ENCODE measurements at regions not wholly inside any gene's neighbourhood (a gene's known extent, or its start where the extent isn't known, plus 50 kb on each side); places are given as distances from the start of the nearest gene placed in this dataset.

DNA sequence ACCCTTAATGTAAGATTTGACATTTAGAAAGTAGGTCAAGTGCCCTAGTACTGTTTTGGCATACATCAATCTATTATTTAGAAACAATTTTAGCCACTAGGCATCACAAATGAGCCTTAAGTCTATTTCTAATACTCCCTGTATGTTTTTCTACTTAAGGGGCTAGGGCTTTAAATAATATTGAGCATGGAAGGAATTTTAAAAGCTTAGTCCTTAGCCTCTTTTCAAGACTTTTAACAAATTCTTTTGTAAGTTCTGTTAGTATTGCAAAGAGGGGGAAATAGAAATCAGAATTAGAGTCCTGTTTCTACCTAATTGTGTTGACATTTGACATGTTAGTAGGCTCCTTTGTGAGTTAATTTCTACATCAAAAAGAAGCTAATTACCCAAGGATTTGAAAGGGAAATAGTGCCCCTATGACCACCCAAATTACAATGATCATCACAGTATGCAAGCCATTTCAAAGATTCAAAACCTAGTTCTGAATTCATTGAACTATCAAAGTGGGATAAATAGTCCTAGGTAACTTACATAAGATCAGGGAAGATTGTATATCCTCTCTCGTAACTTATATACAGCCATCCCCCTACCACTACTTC is 647.8 kb upstream of the ACO1 start:
- no peaks in the 10 kb centered on the region for H3K36me3 ChIP-seq
- H3K27ac ChIP-seq: no peak overlapping the region
- H3K27me3 ChIP-seq: no peaks in the 10 kb centered on the region
- no peak for DNase-seq
- intact Hi-C loops (cut with DNase I): no loop called here
- WGBS, 2 donors: 96% methylated on average over 1 of the region's 1 CpG
- no peaks in the 10 kb centered on the region for H3K9me3 ChIP-seq
- H3K4me3 ChIP-seq (replicated peaks in 1 of 3): no peak overlapping the region
- TF ChIP-seq, protein P1, sequence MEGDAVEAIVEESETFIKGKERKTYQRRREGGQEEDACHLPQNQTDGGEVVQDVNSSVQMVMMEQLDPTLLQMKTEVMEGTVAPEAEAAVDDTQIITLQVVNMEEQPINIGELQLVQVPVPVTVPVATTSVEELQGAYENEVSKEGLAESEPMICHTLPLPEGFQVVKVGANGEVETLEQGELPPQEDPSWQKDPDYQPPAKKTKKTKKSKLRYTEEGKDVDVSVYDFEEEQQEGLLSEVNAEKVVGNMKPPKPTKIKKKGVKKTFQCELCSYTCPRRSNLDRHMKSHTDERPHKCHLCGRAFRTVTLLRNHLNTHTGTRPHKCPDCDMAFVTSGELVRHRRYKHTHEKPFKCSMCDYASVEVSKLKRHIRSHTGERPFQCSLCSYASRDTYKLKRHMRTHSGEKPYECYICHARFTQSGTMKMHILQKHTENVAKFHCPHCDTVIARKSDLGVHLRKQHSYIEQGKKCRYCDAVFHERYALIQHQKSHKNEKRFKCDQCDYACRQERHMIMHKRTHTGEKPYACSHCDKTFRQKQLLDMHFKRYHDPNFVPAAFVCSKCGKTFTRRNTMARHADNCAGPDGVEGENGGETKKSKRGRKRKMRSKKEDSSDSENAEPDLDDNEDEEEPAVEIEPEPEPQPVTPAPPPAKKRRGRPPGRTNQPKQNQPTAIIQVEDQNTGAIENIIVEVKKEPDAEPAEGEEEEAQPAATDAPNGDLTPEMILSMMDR (IDR thresholded peaks at IDR 0.05): no peak
- TF ChIP-seq POLR2A (IDR thresholded peaks at IDR 0.05): no peak
- peaks cover 0 to 2% of the 10 kb centered on the region in 2 donors for H3K4me1 ChIP-seq

DNA sequence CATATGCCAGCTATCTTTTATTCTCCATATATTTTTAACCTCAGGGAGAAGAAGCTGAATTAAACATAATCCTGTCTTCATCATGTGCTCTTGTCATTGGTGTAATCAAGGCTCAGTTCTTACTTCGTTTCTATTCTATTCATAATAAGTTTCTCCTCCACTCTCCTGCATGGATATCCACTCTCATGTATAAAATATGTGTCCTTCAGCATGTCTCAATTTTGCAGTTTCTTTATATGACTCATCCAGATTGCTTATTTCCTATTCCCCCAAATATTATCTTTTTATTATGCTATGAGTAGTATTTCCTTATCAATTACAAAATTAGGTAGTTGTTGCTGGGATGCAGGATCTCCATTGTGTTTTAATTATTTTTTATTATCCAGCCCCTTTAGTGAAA is 643.7 kb upstream of the ACO1 start:
- Histone ChIP-seq H3K9me3 (no peaks in the 10 kb centered on the region), H3K27me3 (no peaks in the 10 kb centered on the region), H3K36me3 (no peaks in the 10 kb centered on the region), H3K27ac (no peak overlapping the region), H3K4me3 (replicated peaks in 1 of 3) (no peak overlapping the region), H3K4me1 (peaks cover 0 to 2% of the 10 kb centered on the region in 2 donors)
- WGBS, 2 donors: 83 to 88% methylated on average over 1 of the region's 1 CpG
- DNase-seq: no peak
- no peak for TF ChIP-seq POLR2A (IDR thresholded peaks at IDR 0.05)
- TF ChIP-seq, protein P1 (IDR thresholded peaks at IDR 0.05): no peak
- intact Hi-C loops (cut with DNase I): no loop called here

DNA sequence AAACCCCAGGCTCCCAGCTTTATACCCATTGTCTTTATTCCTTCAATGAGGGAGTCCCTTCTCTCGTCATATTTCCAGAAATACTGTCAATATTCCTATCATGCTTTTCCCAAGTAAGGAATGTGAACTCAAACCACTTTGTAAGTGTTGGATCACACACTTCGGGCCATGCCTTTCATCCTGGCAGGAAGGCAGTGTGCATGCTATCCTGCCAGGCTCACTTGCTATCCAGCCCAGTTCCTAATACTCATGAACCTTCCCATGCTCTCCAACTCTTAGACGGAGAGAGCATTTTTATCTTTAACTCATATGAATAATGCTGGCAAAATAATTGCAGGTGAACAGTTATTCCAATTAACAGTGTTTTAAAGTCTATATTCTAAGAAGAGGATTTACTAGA is 639.9 kb upstream of the ACO1 start:
- no peaks in the 10 kb centered on the region for H3K4me1 ChIP-seq
- no peak overlapping the region for H3K4me3 ChIP-seq (replicated peaks in 1 of 3)
- TF ChIP-seq POLR2A (IDR thresholded peaks at IDR 0.05): no peak
- TF ChIP-seq, protein P1 (IDR thresholded peaks at IDR 0.05): no peak
- no peaks in the 10 kb centered on the region for H3K27me3 ChIP-seq
- H3K9me3 ChIP-seq: no peaks in the 10 kb centered on the region
- no peaks in the 10 kb centered on the region for H3K36me3 ChIP-seq
- H3K27ac ChIP-seq: no peak overlapping the region
- intact Hi-C loops (cut with DNase I): no loop called here
- DNase-seq: no peak
- WGBS, 2 donors: 84 to 89% methylated on average over 3 of the region's 3 CpGs

DNA sequence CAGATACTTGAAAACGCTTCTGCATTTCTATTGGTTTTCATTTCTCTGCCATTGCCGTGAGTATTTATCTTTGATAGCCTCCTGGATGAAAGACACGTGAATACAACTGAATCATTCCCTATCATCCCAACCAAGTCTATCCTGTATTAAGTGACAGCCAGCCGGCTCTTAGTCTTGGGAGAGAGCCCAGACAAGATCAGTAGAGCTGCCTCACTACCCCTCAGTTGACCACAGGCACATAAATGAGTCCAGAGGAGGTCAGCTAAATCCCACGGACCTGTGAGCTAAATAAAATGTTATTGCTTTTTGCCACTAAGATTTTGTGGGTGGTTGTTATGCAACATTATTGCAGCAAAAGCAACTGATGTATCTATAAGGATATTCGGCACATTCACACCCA is 639.0 kb upstream of the ACO1 start:
- Histone ChIP-seq H3K4me3 (replicated peaks in 1 of 3) (no peak overlapping the region), H3K9me3 (no peaks in the 10 kb centered on the region), H3K27me3 (no peaks in the 10 kb centered on the region), H3K27ac (no peak overlapping the region), H3K36me3 (no peaks in the 10 kb centered on the region), H3K4me1 (no peaks in the 10 kb centered on the region)
- intact Hi-C loops (cut with DNase I): no loop called here
- 76% methylated on average over 6 of the region's 6 CpGs for WGBS, 2 donors
- TF ChIP-seq, protein P1 (IDR thresholded peaks at IDR 0.05): no peak
- no peak for TF ChIP-seq POLR2A (IDR thresholded peaks at IDR 0.05)
- no peak for DNase-seq

DNA sequence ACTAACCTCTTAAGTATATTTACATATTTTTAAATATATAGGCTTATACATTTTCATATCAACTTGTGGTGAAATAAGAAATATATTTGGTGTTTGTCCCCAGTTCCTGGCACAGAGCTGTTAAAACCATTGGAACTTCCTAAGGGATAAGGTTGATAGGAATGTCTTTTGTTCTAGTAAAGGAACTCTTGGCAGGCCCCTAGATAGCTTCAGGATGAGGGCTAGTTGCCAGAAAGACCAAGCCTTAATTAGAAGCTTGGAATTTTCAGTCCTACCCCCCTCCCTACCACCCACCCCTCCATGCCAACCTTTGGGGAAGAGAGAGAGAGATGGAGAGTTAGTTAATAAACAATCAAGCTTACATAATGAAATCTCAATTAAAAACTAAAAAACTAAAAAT is 638.6 kb upstream of the ACO1 start:
- Histone ChIP-seq H3K36me3 (no peaks in the 10 kb centered on the region), H3K4me3 (replicated peaks in 1 of 3) (no peak overlapping the region), H3K9me3 (no peaks in the 10 kb centered on the region), H3K4me1 (no peaks in the 10 kb centered on the region), H3K27me3 (no peaks in the 10 kb centered on the region), H3K27ac (no peak overlapping the region)
- intact Hi-C loops (cut with DNase I): no loop called here
- TF ChIP-seq, protein P1 (IDR thresholded peaks at IDR 0.05): no peak
- no peak for TF ChIP-seq POLR2A (IDR thresholded peaks at IDR 0.05)
- no peak for DNase-seq

Measured in thyroid gland (tissue), 4 donors.